Spleen (tissue), 7 donors: ENCODE measurements at regions not wholly inside any gene's neighbourhood (a gene's known extent, or its start where the extent isn't known, plus 50 kb on each side); places are given as distances from the start of the nearest gene placed in this dataset.

Source experiments
- CTCF ChIP-seq, 11 experiments: fragments of 200-600 bp in 7 of 11; fragments of 450-650 bp in 4 of 11; sonication (generic) in 4 of 11; IDR thresholded peaks in 8 of 11; conservative IDR thresholded peaks in 3 of 11; 1 replicate in 7 of 11; 2 replicates in 4 of 11; pipeline versions ENCODE4 v1.4.0 to v1.8.0; 2016 to 2021; ENCODE audit warnings: antibody characterized with exemption in 11 of 11, inconsistent platforms in 4 of 11, mild to moderate bottlenecking in 1 of 11
- POLR2A ChIP-seq, 3 donors: fragments of 450-650 bp; IDR thresholded peaks; one replicate each; pipeline ENCODE4 v1.5.1; 2017; ENCODE audit warnings: antibody characterized with exemption in 3 of 3, mild to moderate bottlenecking in 1 of 3
- POLR2AphosphoS5 ChIP-seq, 3 donors: sonication (generic); formaldehyde crosslinking; IDR thresholded peaks; one replicate each; pipeline ENCODE4 v1.5.1; 2017; ENCODE audit warnings: antibody characterized with exemption in 3 of 3
- donor health status: DM: no; HTN: no; CAD: no; lungs with moderate emphysema.
- donor health status: DM: no; HTN: no; CAD: no.
- donor health status: DM: no; HTN: no; CAD: no.

- TF ChIP-seq CTCF (IDR thresholded peaks at IDR 0.05 in 8 of 11, conservative IDR thresholded peaks at IDR 0.05 in 3 of 11): no peak
- TF ChIP-seq POLR2A (IDR thresholded peaks at IDR 0.05): no peak
- no peak for TF ChIP-seq POLR2AphosphoS5 (IDR thresholded peaks at IDR 0.05)
Observed at GRCh38 chr5:106288979-106289378, 1381.8 kb downstream of the EFNA5 start.
